ENCODE measurements at regions not wholly inside any gene's neighbourhood (a gene's known extent, or its start where the extent isn't known, plus 50 kb on each side); places are given as distances from the start of the nearest gene placed in this dataset.

GRCh38 chrX:34749896-34750295 is 92.8 kb upstream of the TMEM47 start:
- TF ChIP-seq CTCF (IDR thresholded peaks at IDR 0.05) (no peak), ESRRA (CRISPR knock-in tag; IDR thresholded peaks at IDR 0.05; ENCODE audit: borderline replicate concordance) (no peak), EMX1 (CRISPR knock-in tag; IDR thresholded peaks at IDR 0.05) (no peak), STAT6 (CRISPR knock-in tag; conservative IDR thresholded peaks at IDR 0.05; ENCODE audit: low read depth) (no peak)

All from WTC11 (cell line).